Activated T-helper 17 cell treated with anti-CD3 and anti-CD28 coated beads, Interleukin-2, amount 50 U/mL, for 72 hours (primary cell): ENCODE measurements at regions not wholly inside any gene's neighbourhood (a gene's known extent, or its start where the extent isn't known, plus 50 kb on each side); places are given as distances from the start of the nearest gene placed in this dataset.

Experiments
- ATAC-seq: fragments of 150-1000 bp; cut with Tn5 transposase; replicated peaks from 2 replicates; pipeline ENCODE4 v1.10.0; 2021; ENCODE audit warnings: mild to moderate bottlenecking, moderate library complexity
- H3K27ac Mint-ChIP-seq: one replicate; pipeline ENCODE4 v1.8.0; 2022; ENCODE audit warnings: mixed read lengths
- H3K27me3 Mint-ChIP-seq: one replicate; pipeline ENCODE4 v1.8.0; 2022; ENCODE audit warnings: mixed read lengths
- H3K36me3 Mint-ChIP-seq: one replicate; pipeline ENCODE4 v1.8.0; 2022; ENCODE audit warnings: low read depth, mild to moderate bottlenecking, mixed read lengths
- H3K4me1 Mint-ChIP-seq: one replicate; pipeline ENCODE4 v1.8.0; 2022; ENCODE audit warnings: mixed read lengths
- H3K4me3 Mint-ChIP-seq: one replicate; pipeline ENCODE4 v1.8.0; 2022; ENCODE audit warnings: mild to moderate bottlenecking, mixed read lengths
- H3K9me3 Mint-ChIP-seq: one replicate; pipeline ENCODE4 v1.8.0; 2022; ENCODE audit warnings: mixed read lengths

GRCh38 chr10:118246332-118247295 lies 95.5 kb downstream of the FAM204A start:
- no peaks in the 10 kb centered on the region for H3K36me3 Mint-ChIP-seq
- ATAC-seq = no peak
- no peak overlapping the region for H3K27ac Mint-ChIP-seq
- H3K4me1 Mint-ChIP-seq = no peaks in the 10 kb centered on the region
- H3K4me3 Mint-ChIP-seq = no peak overlapping the region
- H3K9me3 Mint-ChIP-seq = no peaks in the 10 kb centered on the region
- H3K27me3 Mint-ChIP-seq = peaks cover 56% of the 10 kb centered on the region

GRCh38 chr10:118243907-118244306 lies 98.2 kb downstream of the FAM204A start:
- no peaks in the 10 kb centered on the region for H3K4me1 Mint-ChIP-seq
- H3K27ac Mint-ChIP-seq = no peak overlapping the region
- no peak overlapping the region for H3K4me3 Mint-ChIP-seq
- H3K9me3 Mint-ChIP-seq = no peaks in the 10 kb centered on the region
- H3K27me3 Mint-ChIP-seq = peaks cover 49% of the 10 kb centered on the region
- ATAC-seq = no peak
- H3K36me3 Mint-ChIP-seq = no peaks in the 10 kb centered on the region

GRCh38 chr10:118241229-118242137 lies 100.6 kb downstream of the FAM204A start:
- Mint-ChIP-seq H3K4me3 (no peak overlapping the region), H3K9me3 (no peaks in the 10 kb centered on the region), H3K27me3 (peaks cover 50% of the 10 kb centered on the region), H3K27ac (no peak overlapping the region), H3K4me1 (no peaks in the 10 kb centered on the region), H3K36me3 (no peaks in the 10 kb centered on the region)
- ATAC-seq = no peak

GRCh38 chr10:118239236-118239630 lies 102.9 kb downstream of the FAM204A start:
- ATAC-seq = no peak
- peaks cover 38% of the 10 kb centered on the region for H3K27me3 Mint-ChIP-seq
- H3K4me3 Mint-ChIP-seq = no peak overlapping the region
- H3K36me3 Mint-ChIP-seq = no peaks in the 10 kb centered on the region
- H3K9me3 Mint-ChIP-seq = no peaks in the 10 kb centered on the region
- H3K4me1 Mint-ChIP-seq = no peaks in the 10 kb centered on the region
- H3K27ac Mint-ChIP-seq = no peak overlapping the region

GRCh38 chr10:118238573-118239235 lies 103.4 kb downstream of the FAM204A start:
- Mint-ChIP-seq H3K4me3 (no peak overlapping the region), H3K27me3 (peaks cover 32% of the 10 kb centered on the region), H3K27ac (no peak overlapping the region), H3K4me1 (no peaks in the 10 kb centered on the region), H3K9me3 (no peaks in the 10 kb centered on the region), H3K36me3 (no peaks in the 10 kb centered on the region)
- ATAC-seq = no peak

- no peak overlapping the region for H3K4me3 Mint-ChIP-seq
- no peaks in the 10 kb centered on the region for H3K4me1 Mint-ChIP-seq
- H3K27me3 Mint-ChIP-seq = peaks cover 34% of the 10 kb centered on the region
- no peak for ATAC-seq
- H3K9me3 Mint-ChIP-seq = no peaks in the 10 kb centered on the region
- H3K27ac Mint-ChIP-seq = no peak overlapping the region
- no peaks in the 10 kb centered on the region for H3K36me3 Mint-ChIP-seq
Measured at GRCh38 chr10:118237930-118238329, 104.2 kb downstream of the FAM204A start.

- Mint-ChIP-seq H3K36me3 (no peaks in the 10 kb centered on the region), H3K27ac (no peak overlapping the region), H3K9me3 (no peaks in the 10 kb centered on the region), H3K4me3 (no peak overlapping the region), H3K4me1 (no peaks in the 10 kb centered on the region), H3K27me3 (peaks cover 32% of the 10 kb centered on the region)
- no peak for ATAC-seq
Measured at GRCh38 chr10:118234683-118235082, 107.4 kb downstream of the FAM204A start.

- Mint-ChIP-seq H3K4me1 (no peaks in the 10 kb centered on the region), H3K4me3 (no peak overlapping the region), H3K36me3 (no peaks in the 10 kb centered on the region), H3K9me3 (peaks cover 6% of the 10 kb centered on the region), H3K27me3 (peaks cover 25% of the 10 kb centered on the region), H3K27ac (no peak overlapping the region)
- no peak for ATAC-seq
Measured at GRCh38 chr10:118220346-118220850, 121.7 kb downstream of the FAM204A start.

GRCh38 chr10:118218562-118218961 lies 123.6 kb downstream of the FAM204A start:
- no peak for ATAC-seq
- H3K27ac Mint-ChIP-seq = no peak overlapping the region
- H3K4me3 Mint-ChIP-seq = no peak overlapping the region
- no peaks in the 10 kb centered on the region for H3K4me1 Mint-ChIP-seq
- H3K27me3 Mint-ChIP-seq = peaks cover 23% of the 10 kb centered on the region
- H3K9me3 Mint-ChIP-seq = no peaks in the 10 kb centered on the region
- H3K36me3 Mint-ChIP-seq = no peaks in the 10 kb centered on the region

GRCh38 chr10:118216571-118217170 lies 125.5 kb downstream of the FAM204A start:
- peaks cover 22% of the 10 kb centered on the region for H3K27me3 Mint-ChIP-seq
- no peaks in the 10 kb centered on the region for H3K36me3 Mint-ChIP-seq
- H3K4me3 Mint-ChIP-seq = no peak overlapping the region
- ATAC-seq = no peak
- no peaks in the 10 kb centered on the region for H3K4me1 Mint-ChIP-seq
- H3K27ac Mint-ChIP-seq = no peak overlapping the region
- H3K9me3 Mint-ChIP-seq = no peaks in the 10 kb centered on the region

GRCh38 chr10:118216020-118216419 lies 126.1 kb downstream of the FAM204A start:
- peaks cover 20% of the 10 kb centered on the region for H3K27me3 Mint-ChIP-seq
- no peaks in the 10 kb centered on the region for H3K9me3 Mint-ChIP-seq
- no peak overlapping the region for H3K4me3 Mint-ChIP-seq
- no peak overlapping the region for H3K27ac Mint-ChIP-seq
- ATAC-seq = no peak
- H3K36me3 Mint-ChIP-seq = no peaks in the 10 kb centered on the region
- H3K4me1 Mint-ChIP-seq = no peaks in the 10 kb centered on the region

- H3K4me3 Mint-ChIP-seq = no peak overlapping the region
- H3K36me3 Mint-ChIP-seq = no peaks in the 10 kb centered on the region
- H3K9me3 Mint-ChIP-seq = no peaks in the 10 kb centered on the region
- H3K4me1 Mint-ChIP-seq = no peaks in the 10 kb centered on the region
- no peak for ATAC-seq
- peaks cover 21% of the 10 kb centered on the region for H3K27me3 Mint-ChIP-seq
- no peak overlapping the region for H3K27ac Mint-ChIP-seq
Measured at GRCh38 chr10:118214776-118215175, 127.3 kb downstream of the FAM204A start.

GRCh38 chr10:118213436-118213835 lies 128.7 kb downstream of the FAM204A start:
- Mint-ChIP-seq H3K9me3 (no peaks in the 10 kb centered on the region), H3K27ac (no peak overlapping the region), H3K27me3 (peaks cover 26% of the 10 kb centered on the region), H3K36me3 (no peaks in the 10 kb centered on the region), H3K4me1 (no peaks in the 10 kb centered on the region), H3K4me3 (no peak overlapping the region)
- ATAC-seq = no peak

GRCh38 chr10:118210276-118210675 lies 131.8 kb downstream of the FAM204A start:
- H3K9me3 Mint-ChIP-seq = no peaks in the 10 kb centered on the region

More at GRCh38 chr10:118210276-118210675, 131.8 kb downstream of the FAM204A start:
- no peaks in the 10 kb centered on the region for H3K4me1 Mint-ChIP-seq
- no peak overlapping the region for H3K4me3 Mint-ChIP-seq
- ATAC-seq = no peak
- H3K27me3 Mint-ChIP-seq = peaks cover 22% of the 10 kb centered on the region
- H3K36me3 Mint-ChIP-seq = no peaks in the 10 kb centered on the region
- H3K27ac Mint-ChIP-seq = no peak overlapping the region
